PC-3 (cell line): ENCODE measurements at regions not wholly inside any gene's neighbourhood (a gene's known extent, or its start where the extent isn't known, plus 50 kb on each side); places are given as distances from the start of the nearest gene placed in this dataset.
A peak's percentile ranks its signal among the peaks of the same experiment; 100 is the strongest.

Source experiments
- ATAC-seq: fragments of 200-7000 bp; cut with Tn5 transposase; 2 replicates; pipeline ENCODE4 v1.9.1; 2020; ENCODE audit warnings: mild to moderate bottlenecking, moderate library complexity
- BruUV-seq: library from RNA; stranded (reverse); fragments of 400-500 nt; replicated peaks from 2 replicates; lab custom pipeline; 2021; lab: Mats Ljungman, UMichigan
- CTCF ChIA-PET: fragments of 300-600 bp; sonication (Branson Sonifier 250); formaldehyde crosslinking; loops from one replicate; lab custom pipeline; 2022; ENCODE audit warnings: antibody characterized with exemption; lab: Charles Lee
- POLR2A ChIA-PET: fragments of 300-600 bp; sonication (Branson Sonifier 250); formaldehyde crosslinking; loops from one replicate; lab custom pipeline; 2022; ENCODE audit warnings: antibody characterized with exemption; ENCODE audit not compliant: unreplicated experiment; lab: Charles Lee
- DNase-seq: peaks from one replicate; pipeline ENCODE4 v3.0.0-alpha.2; 2015
- H2AFZ ChIP-seq: fragments of 300-600 bp; sonication (generic); 2 replicates; pipeline ENCODE4 v1.6.0; 2016; ENCODE audit warnings: antibody characterized with exemption, low read length
- H3F3A ChIP-seq: fragments of 300-600 bp; sonication (generic); one replicate; pipeline ENCODE4 v1.6.0; 2017; ENCODE audit warnings: antibody characterized with exemption, low read length, control low read depth, mild to moderate bottlenecking; ENCODE audit not compliant: unreplicated experiment
- H3K27ac ChIP-seq: fragments of 300-600 bp; sonication (generic); 2 replicates; pipeline ENCODE4 v1.5.1; 2016; ENCODE audit warnings: mild to moderate bottlenecking, low read length
- H3K27me3 ChIP-seq: fragments of 300-600 bp; sonication (generic); 2 replicates; pipeline ENCODE4 v1.6.1; 2016; ENCODE audit warnings: low read length, mixed read lengths
- H3K36me3 ChIP-seq: fragments of 300-600 bp; sonication (generic); 2 replicates; pipeline ENCODE4 v1.6.1; 2016; ENCODE audit warnings: low read depth, mixed run types, low read length, mixed read lengths
- H3K4me1 ChIP-seq: fragments of 300-600 bp; sonication (generic); 2 replicates; pipeline ENCODE4 v1.5.1; 2016; ENCODE audit warnings: low read length; ENCODE audit not compliant: insufficient read depth
- H3K4me2 ChIP-seq: fragments of 300-600 bp; sonication (generic); 2 replicates; pipeline ENCODE4 v1.6.0; 2016; ENCODE audit warnings: low read length
- H3K4me3 ChIP-seq: fragments of 300-600 bp; sonication (generic); 2 replicates; pipeline ENCODE4 v1.5.1; 2016; ENCODE audit warnings: mild to moderate bottlenecking, low read length, mixed read lengths
- H3K79me2 ChIP-seq: fragments of 300-600 bp; sonication (generic); 2 replicates; pipeline ENCODE4 v1.6.1; 2017; ENCODE audit warnings: low read length, mixed read lengths
- H3K9ac ChIP-seq: fragments of 300-600 bp; sonication (generic); 2 replicates; pipeline ENCODE4 v1.6.0; 2016; ENCODE audit warnings: mild to moderate bottlenecking, low read length
- H3K9me2 ChIP-seq: fragments of 300-600 bp; sonication (generic); replicated peaks from 2 replicates; pipeline ENCODE4 v1.6.1; 2016; ENCODE audit warnings: mixed run types, low read length, mixed read lengths
- H3K9me3 ChIP-seq: fragments of 300-600 bp; sonication (generic); 2 replicates; pipeline ENCODE4 v1.6.1; 2016; ENCODE audit warnings: low read length, mixed read lengths
- H4K20me1 ChIP-seq: fragments of 300-600 bp; sonication (generic); 2 replicates; pipeline ENCODE4 v1.6.1; 2016; ENCODE audit warnings: low read length, mixed read lengths
- EZH2 ChIP-seq: fragments of 300-600 bp; sonication (generic); IDR thresholded peaks from one replicate; pipeline ENCODE4 v1.6.1; 2017; ENCODE audit warnings: antibody characterized with exemption, mild to moderate bottlenecking, low read length; ENCODE audit not compliant: unreplicated experiment
- EZH2phosphoT487 ChIP-seq: fragments of 300-600 bp; sonication (generic); IDR thresholded peaks from 2 replicates; pipeline ENCODE4 v1.6.1; 2018; ENCODE audit warnings: mild to moderate bottlenecking, antibody characterized with exemption, low read length, borderline replicate concordance
- intact Hi-C: fragments of 100-400 bp; cut with micrococcal nuclease; formaldehyde crosslinking; loops from 2 replicates; pipeline ENCODE4 v1.9.0; 2023
- TF ChIP-seq, protein P1 (sequence below): fragments of 300-600 bp; sonication (generic); conservative IDR thresholded peaks from 2 replicates; pipeline ENCODE4 v1.5.1; 2017; ENCODE audit warnings: antibody characterized with exemption, low read depth, mild to moderate bottlenecking, low read length

DNA sequence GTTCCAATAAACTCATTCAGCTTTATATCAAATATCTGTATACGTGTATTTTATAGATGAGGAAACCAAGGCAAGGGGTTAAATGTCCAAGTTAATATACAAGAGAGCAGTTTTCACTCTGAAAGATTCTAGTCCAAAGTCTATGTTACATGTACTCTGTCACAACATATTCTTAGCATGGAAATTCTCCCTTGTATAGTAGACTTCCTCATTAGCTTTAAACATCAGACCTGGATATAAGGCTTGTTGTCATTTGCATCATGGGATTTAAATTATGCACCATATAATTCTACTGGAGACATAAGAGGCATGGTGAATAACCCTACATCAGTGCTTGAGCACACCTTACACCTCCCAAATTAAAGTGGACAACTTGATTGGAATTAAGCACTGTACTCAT is 681.9 kb upstream of the CCDC179 start:
- H3K9me3 ChIP-seq: no peaks in the 10 kb centered on the region
- ChIA-PET CTCF (no interaction called here), POLR2A (no interaction called here)
- no peak overlapping the region for H3K27ac ChIP-seq
- H3K36me3 ChIP-seq: no peaks in the 10 kb centered on the region
- H4K20me1 ChIP-seq: no peaks in the 10 kb centered on the region
- H3K4me2 ChIP-seq: peak overlapping the region; percentile 3; the same call in 1 of the 2 replicates
- H3K4me3 ChIP-seq: no peak overlapping the region
- H3K9ac ChIP-seq: no peak overlapping the region
- no peaks in the 10 kb centered on the region for H3K27me3 ChIP-seq
- no peaks in the 10 kb centered on the region for H3K79me2 ChIP-seq
- no peaks in the 10 kb centered on the region for H3K9me2 ChIP-seq
- no peaks in the 10 kb centered on the region for H3F3A ChIP-seq
- ATAC-seq: no peak
- TF ChIP-seq EZH2phosphoT487 (no peak), EZH2 (no peak)
- peaks cover 13% of the 10 kb centered on the region for H3K4me1 ChIP-seq
- intact Hi-C loops: loop anchor here (1.0 to 5.0 kb wide), 3 partner anchors 361 to 785 kb away; no protein-coding TSS in a partner anchor
- no TSS peak for BruUV-seq
- H2AFZ ChIP-seq: no peak overlapping the region
- no peak for DNase-seq

DNA sequence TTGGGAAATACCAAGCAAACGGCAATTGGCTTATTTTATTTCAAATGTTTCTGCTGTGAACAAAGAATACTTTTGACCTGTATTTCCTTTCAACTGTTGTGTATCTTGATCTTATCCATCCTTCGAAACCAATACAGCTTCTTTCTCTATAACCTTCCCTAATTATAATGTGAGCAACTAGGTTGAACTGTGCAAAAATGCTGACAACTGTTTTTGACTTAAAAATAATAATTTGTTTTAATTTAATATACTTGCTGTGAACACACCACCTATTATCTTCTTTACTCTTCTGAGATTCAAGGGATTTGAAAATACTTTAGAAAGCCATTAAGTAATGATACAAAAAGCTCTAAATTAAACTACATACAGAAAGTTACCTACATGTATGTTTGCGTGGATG is 682.5 kb upstream of the CCDC179 start:
- H3K9ac ChIP-seq: no peak overlapping the region
- BruUV-seq: no TSS peak
- no peak overlapping the region for H3K27ac ChIP-seq
- no peaks in the 10 kb centered on the region for H3K36me3 ChIP-seq
- H3K4me3 ChIP-seq: no peak overlapping the region
- H3K27me3 ChIP-seq: no peaks in the 10 kb centered on the region
- H3K4me1 ChIP-seq: peaks cover 13% of the 10 kb centered on the region
- H3K79me2 ChIP-seq: no peaks in the 10 kb centered on the region
- ATAC-seq: no peak
- POLR2A ChIA-PET: no interaction called here
- no peaks in the 10 kb centered on the region for H3F3A ChIP-seq
- H4K20me1 ChIP-seq: no peaks in the 10 kb centered on the region
- 0 out of 2 replicates have a peak overlapping the region, but pooled peaks have one; percentile 24 for H2AFZ ChIP-seq
- no peak for DNase-seq
- peak overlapping the region; percentile 3; the same call in 1 of the 2 replicates for H3K4me2 ChIP-seq
- CTCF ChIA-PET: no interaction called here
- no peak for TF ChIP-seq EZH2
- no peak for TF ChIP-seq EZH2phosphoT487
- TF ChIP-seq, protein P1, sequence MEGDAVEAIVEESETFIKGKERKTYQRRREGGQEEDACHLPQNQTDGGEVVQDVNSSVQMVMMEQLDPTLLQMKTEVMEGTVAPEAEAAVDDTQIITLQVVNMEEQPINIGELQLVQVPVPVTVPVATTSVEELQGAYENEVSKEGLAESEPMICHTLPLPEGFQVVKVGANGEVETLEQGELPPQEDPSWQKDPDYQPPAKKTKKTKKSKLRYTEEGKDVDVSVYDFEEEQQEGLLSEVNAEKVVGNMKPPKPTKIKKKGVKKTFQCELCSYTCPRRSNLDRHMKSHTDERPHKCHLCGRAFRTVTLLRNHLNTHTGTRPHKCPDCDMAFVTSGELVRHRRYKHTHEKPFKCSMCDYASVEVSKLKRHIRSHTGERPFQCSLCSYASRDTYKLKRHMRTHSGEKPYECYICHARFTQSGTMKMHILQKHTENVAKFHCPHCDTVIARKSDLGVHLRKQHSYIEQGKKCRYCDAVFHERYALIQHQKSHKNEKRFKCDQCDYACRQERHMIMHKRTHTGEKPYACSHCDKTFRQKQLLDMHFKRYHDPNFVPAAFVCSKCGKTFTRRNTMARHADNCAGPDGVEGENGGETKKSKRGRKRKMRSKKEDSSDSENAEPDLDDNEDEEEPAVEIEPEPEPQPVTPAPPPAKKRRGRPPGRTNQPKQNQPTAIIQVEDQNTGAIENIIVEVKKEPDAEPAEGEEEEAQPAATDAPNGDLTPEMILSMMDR: no peak
- no peaks in the 10 kb centered on the region for H3K9me2 ChIP-seq
- H3K9me3 ChIP-seq: no peaks in the 10 kb centered on the region
- intact Hi-C loops: loop anchor here (1.0 to 5.0 kb wide), 3 partner anchors 360 to 784 kb away; no protein-coding TSS in a partner anchor

- TF ChIP-seq, protein P1: no peak
- TF ChIP-seq EZH2 (no peak), EZH2phosphoT487 (no peak)
- no peak overlapping the region for H3K4me3 ChIP-seq
- peaks cover 13% of the 10 kb centered on the region for H3K4me1 ChIP-seq
Measured at GRCh38 chr11:23543651-23544222, 683.5 kb upstream of the CCDC179 start.

More at GRCh38 chr11:23543651-23544222, 683.5 kb upstream of the CCDC179 start:
- ATAC-seq (no peak), DNase-seq (no peak)
- no peaks in the 10 kb centered on the region for H3K9me3 ChIP-seq
- no peaks in the 10 kb centered on the region for H3K27me3 ChIP-seq
- ChIA-PET POLR2A (interaction anchor here (0.6 kb wide), 1 partner anchor 586 kb away, joined by 4 read pairs; no protein-coding TSS in a partner anchor), CTCF (no interaction called here)
- no peaks in the 10 kb centered on the region for H4K20me1 ChIP-seq
- no peaks in the 10 kb centered on the region for H3K9me2 ChIP-seq
- no peak overlapping the region for H3K4me2 ChIP-seq
- no peak overlapping the region for H3K9ac ChIP-seq
- H2AFZ ChIP-seq: no peak overlapping the region
- no TSS peak for BruUV-seq
- no peaks in the 10 kb centered on the region for H3F3A ChIP-seq
- H3K36me3 ChIP-seq: no peaks in the 10 kb centered on the region
- no peaks in the 10 kb centered on the region for H3K79me2 ChIP-seq
- H3K27ac ChIP-seq: no peak overlapping the region
- intact Hi-C loops: loop anchor here (5.0 kb wide), 2 partner anchors 694 to 784 kb away; no protein-coding TSS in a partner anchor
